ENCODE measurements at regions not wholly inside any gene's neighbourhood (a gene's known extent, or its start where the extent isn't known, plus 50 kb on each side); places are given as distances from the start of the nearest gene placed in this dataset.
"Not testable (repeated sequence)": the region's sequence is repeated elsewhere in the genome, so short reads cannot be mapped to it uniquely, and the experiment has no call there.

GRCh38 chr9:78986446-78986845 lies 585.3 kb upstream of the TLE4 start:
- H3K9me3 ChIP-seq (ENCODE audit: control insufficient read depth, insufficient read depth, low read length) = no peaks in the 10 kb centered on the region
- peaks cover 10% of the 10 kb centered on the region for H3K4me1 ChIP-seq (ENCODE audit: control insufficient read depth, insufficient read depth, low read length)
- H3K9ac ChIP-seq (ENCODE audit: low read depth, low read length) = no peak overlapping the region
- no peaks in the 10 kb centered on the region for H3K36me3 ChIP-seq (ENCODE audit: control insufficient read depth, insufficient read depth, low read length)
- no peak overlapping the region for H3K27ac ChIP-seq (ENCODE audit: low read depth, low read length)
- H3K4me3 ChIP-seq (ENCODE audit: low read depth, low read length) = no peak overlapping the region
- H3K27me3 ChIP-seq (ENCODE audit: control insufficient read depth, insufficient read depth, low read length) = no peaks in the 10 kb centered on the region

- H3K4me1 ChIP-seq (ENCODE audit: control insufficient read depth, insufficient read depth, low read length) = peaks cover 10% of the 10 kb centered on the region
- H3K27ac ChIP-seq (ENCODE audit: low read depth, low read length) = no peak overlapping the region
- H3K36me3 ChIP-seq (ENCODE audit: control insufficient read depth, insufficient read depth, low read length) = no peaks in the 10 kb centered on the region
- no peaks in the 10 kb centered on the region for H3K27me3 ChIP-seq (ENCODE audit: control insufficient read depth, insufficient read depth, low read length)
- no peak overlapping the region for H3K9ac ChIP-seq (ENCODE audit: low read depth, low read length)
- no peaks in the 10 kb centered on the region for H3K9me3 ChIP-seq (ENCODE audit: control insufficient read depth, insufficient read depth, low read length)
- H3K4me3 ChIP-seq (ENCODE audit: low read depth, low read length) = no peak overlapping the region
Measured at GRCh38 chr9:78989031-78989658, 582.6 kb upstream of the TLE4 start.

- no peaks in the 10 kb centered on the region for H3K9me3 ChIP-seq (ENCODE audit: control insufficient read depth, insufficient read depth, low read length)
- H3K4me3 ChIP-seq (ENCODE audit: low read depth, low read length) = no peak overlapping the region
- peaks cover 3% of the 10 kb centered on the region; the same call in 1 of the 2 replicates for H3K4me1 ChIP-seq (ENCODE audit: control insufficient read depth, insufficient read depth, low read length)
- H3K27ac ChIP-seq (ENCODE audit: low read depth, low read length) = no peak overlapping the region
- H3K9ac ChIP-seq (ENCODE audit: low read depth, low read length) = no peak overlapping the region
- H3K27me3 ChIP-seq (ENCODE audit: control insufficient read depth, insufficient read depth, low read length) = no peaks in the 10 kb centered on the region
- no peaks in the 10 kb centered on the region for H3K36me3 ChIP-seq (ENCODE audit: control insufficient read depth, insufficient read depth, low read length)
Measured at GRCh38 chr9:78994471-78994870, 577.3 kb upstream of the TLE4 start.

GRCh38 chr9:78994974-78995373 lies 576.8 kb upstream of the TLE4 start:
- H3K9me3 ChIP-seq (ENCODE audit: control insufficient read depth, insufficient read depth, low read length); H3K4me1 ChIP-seq (ENCODE audit: control insufficient read depth, insufficient read depth, low read length); H3K4me3 ChIP-seq (ENCODE audit: low read depth, low read length); H3K27ac ChIP-seq (ENCODE audit: low read depth, low read length); H3K9ac ChIP-seq (ENCODE audit: low read depth, low read length); H3K27me3 ChIP-seq (ENCODE audit: control insufficient read depth, insufficient read depth, low read length); H3K36me3 ChIP-seq (ENCODE audit: control insufficient read depth, insufficient read depth, low read length): not testable (repeated sequence)

GRCh38 chr9:78997296-78997695 lies 574.5 kb upstream of the TLE4 start:
- Histone ChIP-seq H3K4me1 (ENCODE audit: control insufficient read depth, insufficient read depth, low read length) (peaks cover 3% of the 10 kb centered on the region; the same call in 1 of the 2 replicates), H3K4me3 (ENCODE audit: low read depth, low read length) (no peak overlapping the region), H3K36me3 (ENCODE audit: control insufficient read depth, insufficient read depth, low read length) (no peaks in the 10 kb centered on the region), H3K9me3 (ENCODE audit: control insufficient read depth, insufficient read depth, low read length) (no peaks in the 10 kb centered on the region), H3K27ac (ENCODE audit: low read depth, low read length) (no peak overlapping the region), H3K27me3 (ENCODE audit: control insufficient read depth, insufficient read depth, low read length) (no peaks in the 10 kb centered on the region), H3K9ac (ENCODE audit: low read depth, low read length) (no peak overlapping the region)

- Histone ChIP-seq H3K27ac (ENCODE audit: low read depth, low read length) (no peak overlapping the region), H3K4me3 (ENCODE audit: low read depth, low read length) (no peak overlapping the region), H3K27me3 (ENCODE audit: control insufficient read depth, insufficient read depth, low read length) (no peaks in the 10 kb centered on the region), H3K9me3 (ENCODE audit: control insufficient read depth, insufficient read depth, low read length) (no peaks in the 10 kb centered on the region), H3K4me1 (ENCODE audit: control insufficient read depth, insufficient read depth, low read length) (peaks cover 3% of the 10 kb centered on the region; the same call in 1 of the 2 replicates), H3K9ac (ENCODE audit: low read depth, low read length) (no peak overlapping the region), H3K36me3 (ENCODE audit: control insufficient read depth, insufficient read depth, low read length) (no peaks in the 10 kb centered on the region)
Measured at GRCh38 chr9:79000230-79001002, 571.3 kb upstream of the TLE4 start.

GRCh38 chr9:79001012-79001411 lies 570.8 kb upstream of the TLE4 start:
- Histone ChIP-seq H3K36me3 (ENCODE audit: control insufficient read depth, insufficient read depth, low read length) (no peaks in the 10 kb centered on the region), H3K9me3 (ENCODE audit: control insufficient read depth, insufficient read depth, low read length) (no peaks in the 10 kb centered on the region), H3K27ac (ENCODE audit: low read depth, low read length) (no peak overlapping the region), H3K9ac (ENCODE audit: low read depth, low read length) (no peak overlapping the region), H3K27me3 (ENCODE audit: control insufficient read depth, insufficient read depth, low read length) (no peaks in the 10 kb centered on the region), H3K4me3 (ENCODE audit: low read depth, low read length) (no peak overlapping the region), H3K4me1 (ENCODE audit: control insufficient read depth, insufficient read depth, low read length) (peaks cover 7% of the 10 kb centered on the region; the same call in 1 of the 2 replicates)

- H3K36me3 ChIP-seq (ENCODE audit: control insufficient read depth, insufficient read depth, low read length) = no peaks in the 10 kb centered on the region
- H3K4me3 ChIP-seq (ENCODE audit: low read depth, low read length) = no peak overlapping the region
- peaks cover 10% of the 10 kb centered on the region; the same call in 1 of the 2 replicates for H3K4me1 ChIP-seq (ENCODE audit: control insufficient read depth, insufficient read depth, low read length)
- H3K9ac ChIP-seq (ENCODE audit: low read depth, low read length) = no peak overlapping the region
- no peaks in the 10 kb centered on the region for H3K27me3 ChIP-seq (ENCODE audit: control insufficient read depth, insufficient read depth, low read length)
- no peaks in the 10 kb centered on the region for H3K9me3 ChIP-seq (ENCODE audit: control insufficient read depth, insufficient read depth, low read length)
- no peak overlapping the region for H3K27ac ChIP-seq (ENCODE audit: low read depth, low read length)
Measured at GRCh38 chr9:79003514-79003913, 568.3 kb upstream of the TLE4 start.

GRCh38 chr9:79004032-79004431 lies 567.7 kb upstream of the TLE4 start:
- H3K9ac ChIP-seq (ENCODE audit: low read depth, low read length) = no peak overlapping the region
- no peak overlapping the region for H3K27ac ChIP-seq (ENCODE audit: low read depth, low read length)
- no peak overlapping the region for H3K4me3 ChIP-seq (ENCODE audit: low read depth, low read length)
- no peaks in the 10 kb centered on the region for H3K36me3 ChIP-seq (ENCODE audit: control insufficient read depth, insufficient read depth, low read length)
- H3K27me3 ChIP-seq (ENCODE audit: control insufficient read depth, insufficient read depth, low read length) = no peaks in the 10 kb centered on the region
- H3K9me3 ChIP-seq (ENCODE audit: control insufficient read depth, insufficient read depth, low read length) = no peaks in the 10 kb centered on the region
- peaks cover 10% of the 10 kb centered on the region; the same call in 1 of the 2 replicates for H3K4me1 ChIP-seq (ENCODE audit: control insufficient read depth, insufficient read depth, low read length)

GRCh38 chr9:79006546-79006945 lies 565.2 kb upstream of the TLE4 start:
- Histone ChIP-seq H3K4me3 (ENCODE audit: low read depth, low read length) (no peak overlapping the region), H3K27ac (ENCODE audit: low read depth, low read length) (no peak overlapping the region), H3K27me3 (ENCODE audit: control insufficient read depth, insufficient read depth, low read length) (no peaks in the 10 kb centered on the region), H3K36me3 (ENCODE audit: control insufficient read depth, insufficient read depth, low read length) (no peaks in the 10 kb centered on the region), H3K4me1 (ENCODE audit: control insufficient read depth, insufficient read depth, low read length) (peaks cover 10% of the 10 kb centered on the region; the same call in 1 of the 2 replicates), H3K9ac (ENCODE audit: low read depth, low read length) (no peak overlapping the region), H3K9me3 (ENCODE audit: control insufficient read depth, insufficient read depth, low read length) (no peaks in the 10 kb centered on the region)

- Histone ChIP-seq H3K9ac (ENCODE audit: low read depth, low read length) (no peak overlapping the region), H3K4me3 (ENCODE audit: low read depth, low read length) (no peak overlapping the region)
Measured at GRCh38 chr9:79007701-79008483, 563.9 kb upstream of the TLE4 start.

More at GRCh38 chr9:79007701-79008483, 563.9 kb upstream of the TLE4 start:
- Histone ChIP-seq H3K4me1 (ENCODE audit: control insufficient read depth, insufficient read depth, low read length) (peaks cover 10% of the 10 kb centered on the region; the same call in 1 of the 2 replicates), H3K27me3 (ENCODE audit: control insufficient read depth, insufficient read depth, low read length) (no peaks in the 10 kb centered on the region), H3K27ac (ENCODE audit: low read depth, low read length) (no peak overlapping the region), H3K9me3 (ENCODE audit: control insufficient read depth, insufficient read depth, low read length) (no peaks in the 10 kb centered on the region), H3K36me3 (ENCODE audit: control insufficient read depth, insufficient read depth, low read length) (no peaks in the 10 kb centered on the region)

Measured in HUES48 (cell line).